DND-41 (cell line): ENCODE measurements at regions not wholly inside any gene's neighbourhood (a gene's known extent, or its start where the extent isn't known, plus 50 kb on each side); places are given as distances from the start of the nearest gene placed in this dataset.

Experiments
- ATAC-seq: fragments of 200-7000 bp; cut with Tn5 transposase; 3 replicates; pipeline ENCODE4 v1.9.1; 2021; ENCODE audit warnings: low read depth; ENCODE audit not compliant: insufficient read depth
- DNase-seq: peaks from one replicate; pipeline ENCODE4 v3.0.0-alpha.2; 2020
- H2AFZ ChIP-seq: 2 replicates; pipeline ENCODE4 v1.6.0; 2012; ENCODE audit warnings: low read depth, low read length
- H3K27ac ChIP-seq: 2 replicates; pipeline ENCODE4 v1.5.1; 2012; ENCODE audit warnings: low read length, inconsistent platforms
- H3K27me3 ChIP-seq: fragments of 200-600 bp; sonication (generic); 2 replicates; pipeline ENCODE4 v1.6.0; 2012; ENCODE audit warnings: low read length, mild to moderate bottlenecking, inconsistent platforms; ENCODE audit not compliant: insufficient read depth, poor library complexity
- H3K36me3 ChIP-seq: 2 replicates; pipeline ENCODE4 v1.5.1; 2012; ENCODE audit warnings: low read length, inconsistent platforms; ENCODE audit not compliant: insufficient read depth
- H3K4me1 ChIP-seq: 2 replicates; pipeline ENCODE4 v1.5.1; 2012; ENCODE audit warnings: mild to moderate bottlenecking, low read length; ENCODE audit not compliant: insufficient read depth
- H3K4me2 ChIP-seq: 2 replicates; pipeline ENCODE4 v1.6.0; 2012; ENCODE audit warnings: mild to moderate bottlenecking, moderate library complexity, low read length, inconsistent platforms; ENCODE audit not compliant: insufficient read depth
- H3K4me3 ChIP-seq, 2 experiments: fragments of 200-600 bp in 1 of 2; shearing (Covaris generic) in 1 of 2; 2 replicates each; pipeline ENCODE4 v1.5.1; 2012 to 2016; ENCODE audit warnings: inconsistent platforms in 2 of 2, low read length in 2 of 2, mild to moderate bottlenecking in 2 of 2, low read depth in 1 of 2, moderate library complexity in 1 of 2
- H3K79me2 ChIP-seq: 2 replicates; pipeline ENCODE4 v1.6.0; 2012; ENCODE audit warnings: low read length, inconsistent platforms; ENCODE audit not compliant: insufficient read depth
- H3K9ac ChIP-seq: 2 replicates; pipeline ENCODE4 v1.6.0; 2012; ENCODE audit warnings: low read depth, mild to moderate bottlenecking, inconsistent platforms, low read length, moderate library complexity
- H3K9me3 ChIP-seq: 2 replicates; pipeline ENCODE4 v1.5.1; 2012; ENCODE audit warnings: low read length, moderate library complexity, mild to moderate bottlenecking, inconsistent platforms; ENCODE audit not compliant: insufficient read depth, severe bottlenecking
- H4K20me1 ChIP-seq: 2 replicates; pipeline ENCODE4 v1.6.0; 2012; ENCODE audit warnings: low read length; ENCODE audit not compliant: insufficient read depth
- EZH2 ChIP-seq: IDR thresholded peaks from 3 replicates; pipeline ENCODE4 v1.6.1; 2012; ENCODE audit warnings: borderline replicate concordance, low read depth, mild to moderate bottlenecking, moderate library complexity, low read length, inconsistent platforms; ENCODE audit not compliant: severe bottlenecking
- TF ChIP-seq, protein P1 (sequence below): IDR thresholded peaks from 2 replicates; pipeline ENCODE4 v1.5.1; 2012; ENCODE audit warnings: borderline replicate concordance, low read length, moderate library complexity, mild to moderate bottlenecking; ENCODE audit not compliant: poor library complexity, severe bottlenecking; ENCODE audit errors: extremely low read depth

- ATAC-seq = no peak
- no peaks in the 10 kb centered on the region for H3K9me3 ChIP-seq
These were observed 67.0 kb downstream of the FAM241B start for GRCh38 chr10:69697006-69697405.

GRCh38 chr10:69703256-69703655, 73.2 kb downstream of the FAM241B start:
- ATAC-seq (no peak), DNase-seq (no peak)
- H3K9ac ChIP-seq = no peak overlapping the region
- H3K4me1 ChIP-seq = no peaks in the 10 kb centered on the region
- no peak overlapping the region for H3K27ac ChIP-seq
- no peak for TF ChIP-seq EZH2
- H3K4me3 ChIP-seq = no peak overlapping the region
- no peaks in the 10 kb centered on the region for H3K36me3 ChIP-seq
- H3K9me3 ChIP-seq = no peaks in the 10 kb centered on the region
- H3K79me2 ChIP-seq = no peaks in the 10 kb centered on the region
- peaks cover 3% of the 10 kb centered on the region for H3K27me3 ChIP-seq
- no peak overlapping the region for H2AFZ ChIP-seq
- H4K20me1 ChIP-seq = no peaks in the 10 kb centered on the region
- H3K4me2 ChIP-seq = no peak overlapping the region

More at GRCh38 chr10:69697006-69697405, 67.0 kb downstream of the FAM241B start:
- Histone ChIP-seq H3K27me3 (peaks cover 5% of the 10 kb centered on the region), H3K9ac (no peak overlapping the region), H3K36me3 (no peaks in the 10 kb centered on the region), H2AFZ (no peak overlapping the region), H4K20me1 (no peaks in the 10 kb centered on the region), H3K27ac (no peak overlapping the region), H3K4me1 (no peaks in the 10 kb centered on the region), H3K4me3 (no peak overlapping the region), H3K4me2 (no peak overlapping the region), H3K79me2 (no peaks in the 10 kb centered on the region)
- DNase-seq = no peak
- no peak for TF ChIP-seq EZH2
- TF ChIP-seq, protein P1, sequence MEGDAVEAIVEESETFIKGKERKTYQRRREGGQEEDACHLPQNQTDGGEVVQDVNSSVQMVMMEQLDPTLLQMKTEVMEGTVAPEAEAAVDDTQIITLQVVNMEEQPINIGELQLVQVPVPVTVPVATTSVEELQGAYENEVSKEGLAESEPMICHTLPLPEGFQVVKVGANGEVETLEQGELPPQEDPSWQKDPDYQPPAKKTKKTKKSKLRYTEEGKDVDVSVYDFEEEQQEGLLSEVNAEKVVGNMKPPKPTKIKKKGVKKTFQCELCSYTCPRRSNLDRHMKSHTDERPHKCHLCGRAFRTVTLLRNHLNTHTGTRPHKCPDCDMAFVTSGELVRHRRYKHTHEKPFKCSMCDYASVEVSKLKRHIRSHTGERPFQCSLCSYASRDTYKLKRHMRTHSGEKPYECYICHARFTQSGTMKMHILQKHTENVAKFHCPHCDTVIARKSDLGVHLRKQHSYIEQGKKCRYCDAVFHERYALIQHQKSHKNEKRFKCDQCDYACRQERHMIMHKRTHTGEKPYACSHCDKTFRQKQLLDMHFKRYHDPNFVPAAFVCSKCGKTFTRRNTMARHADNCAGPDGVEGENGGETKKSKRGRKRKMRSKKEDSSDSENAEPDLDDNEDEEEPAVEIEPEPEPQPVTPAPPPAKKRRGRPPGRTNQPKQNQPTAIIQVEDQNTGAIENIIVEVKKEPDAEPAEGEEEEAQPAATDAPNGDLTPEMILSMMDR = no peak

DNA sequence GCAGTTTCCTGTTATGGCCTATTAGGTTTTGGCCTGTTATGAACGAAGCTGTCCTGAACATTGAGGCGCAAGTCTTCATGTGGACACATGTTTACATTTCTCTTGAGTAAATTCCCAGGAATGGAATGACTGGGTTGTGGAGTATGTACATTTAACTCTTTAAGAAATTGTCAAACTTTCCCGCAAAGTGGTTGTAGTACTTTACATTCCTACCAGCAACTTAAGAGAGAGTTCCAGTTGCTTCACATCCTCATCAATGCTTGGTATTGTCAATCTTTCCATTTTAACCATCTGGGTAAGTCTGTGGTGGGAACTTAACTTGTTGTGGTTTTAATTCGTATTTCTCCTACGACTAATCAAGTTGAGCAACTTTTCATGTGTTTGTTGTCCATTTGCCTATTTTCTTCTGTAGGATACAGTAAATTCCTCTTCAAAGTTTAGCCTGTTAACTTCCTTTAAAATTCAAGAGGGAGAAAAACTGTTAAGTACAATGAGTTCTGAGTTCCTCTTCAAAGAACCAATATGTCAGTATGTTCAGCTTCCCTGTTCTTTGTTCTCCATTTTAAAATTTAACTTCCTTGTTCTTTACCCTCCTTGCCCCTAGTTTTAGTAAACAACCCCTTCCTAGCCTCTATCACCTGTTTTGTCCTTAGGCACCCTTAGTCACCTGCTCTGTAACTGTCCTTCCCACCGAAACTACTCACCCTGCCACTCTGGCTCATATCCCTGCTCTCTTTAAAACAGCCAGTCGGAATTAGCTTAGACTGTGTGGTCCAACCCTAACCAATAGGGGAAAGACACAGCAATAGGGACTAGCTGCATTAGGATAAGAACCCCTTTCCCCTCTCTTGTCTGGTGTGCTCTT, 74.0 kb downstream of the FAM241B start:
- H3K27me3 ChIP-seq = peaks cover 3% of the 10 kb centered on the region
- H3K9me3 ChIP-seq = no peaks in the 10 kb centered on the region
- H3K9ac ChIP-seq = no peak overlapping the region
- TF ChIP-seq, protein P1 = no peak
- TF ChIP-seq EZH2 = no peak
- H3K4me1 ChIP-seq = no peaks in the 10 kb centered on the region
- no peaks in the 10 kb centered on the region for H4K20me1 ChIP-seq
- ATAC-seq (no peak), DNase-seq (no peak)
- no peaks in the 10 kb centered on the region for H3K36me3 ChIP-seq
- no peak overlapping the region for H2AFZ ChIP-seq
- no peaks in the 10 kb centered on the region for H3K79me2 ChIP-seq
- no peak overlapping the region for H3K4me3 ChIP-seq
- H3K4me2 ChIP-seq = no peak overlapping the region
- no peak overlapping the region for H3K27ac ChIP-seq

DNA sequence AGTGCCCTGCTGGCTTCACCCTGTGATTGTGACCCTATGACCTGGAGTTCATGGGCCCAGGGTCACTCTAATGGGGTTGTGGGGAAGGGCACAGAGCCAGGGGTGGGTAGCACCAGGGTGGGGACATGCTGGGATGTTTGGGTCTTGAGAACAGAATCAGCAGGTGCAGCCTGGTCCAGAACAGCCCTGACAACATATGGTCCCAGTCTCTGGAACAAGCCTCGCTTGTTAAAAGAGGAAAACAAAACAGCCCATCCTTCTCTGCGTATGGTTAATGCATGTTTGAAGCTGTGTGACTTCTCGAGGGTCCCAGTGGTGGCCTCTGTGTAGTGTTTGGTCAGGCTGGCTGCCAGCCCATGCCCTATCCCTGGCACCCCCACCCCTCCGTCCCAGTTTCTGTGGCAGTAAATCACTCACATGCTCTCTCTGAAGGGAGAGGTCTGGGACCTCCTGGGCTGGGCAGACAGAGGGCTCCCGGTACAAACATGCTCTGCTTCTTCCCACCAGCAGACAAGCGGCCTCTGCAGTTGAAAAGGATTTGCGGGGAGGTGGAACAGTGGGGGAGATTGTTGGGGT, 79.4 kb downstream of the FAM241B start:
- H3K4me3 ChIP-seq = no peak overlapping the region
- H3K36me3 ChIP-seq = no peaks in the 10 kb centered on the region
- H3K9me3 ChIP-seq = no peaks in the 10 kb centered on the region
- H4K20me1 ChIP-seq = no peaks in the 10 kb centered on the region
- no peaks in the 10 kb centered on the region for H3K79me2 ChIP-seq
- H3K4me2 ChIP-seq = no peak overlapping the region
- TF ChIP-seq, protein P1 = no peak
- no peak for TF ChIP-seq EZH2
- H3K4me1 ChIP-seq = no peaks in the 10 kb centered on the region
- DNase-seq (no peak), ATAC-seq (no peak)
- H3K9ac ChIP-seq = no peak overlapping the region
- no peak overlapping the region for H2AFZ ChIP-seq
- no peak overlapping the region for H3K27ac ChIP-seq
- H3K27me3 ChIP-seq = no peaks in the 10 kb centered on the region
